Esophagus mucosa (tissue), 1 donor: ENCODE measurements at regions not wholly inside any gene's neighbourhood (a gene's known extent, or its start where the extent isn't known, plus 50 kb on each side); places are given as distances from the start of the nearest gene placed in this dataset.

Source experiments
- ATAC-seq: fragments of 200-7000 bp; cut with Tn5 transposase; one replicate; pipeline ENCODE4 v1.9.1; 2020
- donor health status: DM: yes; HTN: yes; CAD: no.

DNA sequence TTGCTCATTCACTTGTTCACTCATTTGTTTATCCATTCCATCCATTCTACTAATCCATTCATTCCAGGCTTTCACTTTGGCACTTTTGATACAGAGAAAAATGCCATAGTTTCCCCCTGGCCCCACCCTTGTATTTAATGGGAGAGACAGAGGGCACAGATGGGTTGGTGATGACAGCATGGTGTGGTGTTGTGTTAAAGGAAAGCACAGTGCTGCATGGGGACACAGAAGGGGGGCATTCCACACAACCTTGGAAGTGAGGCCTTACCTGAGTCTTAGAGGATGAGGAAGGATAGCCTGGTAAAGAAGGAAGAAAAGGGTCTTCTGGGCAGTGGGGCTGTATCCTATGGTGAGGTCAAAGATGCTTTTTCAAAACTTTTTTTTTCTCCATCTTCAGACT is 248.5 kb upstream of the C11orf87 start:
- no peak for ATAC-seq

DNA sequence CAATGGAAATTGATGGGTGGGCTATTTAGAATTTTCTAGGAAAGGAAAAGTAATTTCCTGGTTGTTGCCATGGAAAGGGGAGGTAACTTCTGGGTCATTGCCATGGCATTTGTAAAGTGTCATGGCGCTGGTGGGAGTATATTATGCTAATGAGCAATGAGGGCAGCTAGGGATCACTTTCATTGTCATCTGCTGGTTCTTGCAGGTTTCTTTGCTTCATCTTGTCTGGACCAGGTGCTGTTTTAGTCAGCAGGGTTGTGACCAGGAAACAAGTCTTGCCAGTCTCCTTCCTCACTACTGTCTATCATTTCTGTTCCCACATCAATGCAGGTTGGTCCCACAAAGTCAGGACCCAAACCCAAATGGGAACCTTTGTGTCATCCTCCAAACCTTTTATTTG is 237.6 kb upstream of the C11orf87 start:
- ATAC-seq, result peak; percentile 55

DNA sequence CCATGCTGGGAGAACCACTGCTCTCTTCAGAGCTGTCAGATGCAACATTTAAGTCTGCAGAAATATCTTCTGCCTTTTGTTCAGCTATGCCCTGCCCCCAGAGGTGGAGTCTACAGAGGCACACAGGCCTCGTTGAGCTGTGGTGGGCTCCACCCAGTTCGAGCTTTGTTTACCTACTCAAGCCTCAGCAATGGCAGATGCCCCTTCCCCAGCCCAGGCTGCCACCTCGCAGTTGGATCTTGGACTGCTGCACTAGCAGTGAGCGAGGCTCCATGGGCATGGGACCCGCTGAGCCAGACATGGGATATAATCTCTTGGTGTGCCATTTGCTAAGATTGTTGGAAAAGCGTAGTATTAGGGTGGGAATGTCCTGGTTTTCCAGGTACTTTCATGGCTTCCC is 229.1 kb upstream of the C11orf87 start:
- no peak for ATAC-seq

DNA sequence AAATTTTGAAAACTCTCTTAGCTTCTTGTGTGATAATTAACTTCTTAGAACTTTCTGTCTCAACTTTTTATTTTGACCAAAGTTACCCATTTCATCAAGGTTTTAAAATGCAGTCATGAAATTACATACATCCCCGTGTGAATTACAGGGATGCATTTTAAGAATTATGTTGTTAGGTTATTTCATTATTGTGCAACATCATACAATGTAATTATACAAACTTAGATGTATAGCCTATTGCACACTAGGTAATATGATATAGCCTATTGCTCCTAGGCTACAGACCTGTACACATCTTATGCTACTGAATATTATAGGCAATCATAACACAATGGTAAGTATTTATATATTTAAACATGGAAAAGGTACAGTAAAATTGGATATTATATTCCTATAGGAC is 228.1 kb upstream of the C11orf87 start:
- ATAC-seq, result no peak

DNA sequence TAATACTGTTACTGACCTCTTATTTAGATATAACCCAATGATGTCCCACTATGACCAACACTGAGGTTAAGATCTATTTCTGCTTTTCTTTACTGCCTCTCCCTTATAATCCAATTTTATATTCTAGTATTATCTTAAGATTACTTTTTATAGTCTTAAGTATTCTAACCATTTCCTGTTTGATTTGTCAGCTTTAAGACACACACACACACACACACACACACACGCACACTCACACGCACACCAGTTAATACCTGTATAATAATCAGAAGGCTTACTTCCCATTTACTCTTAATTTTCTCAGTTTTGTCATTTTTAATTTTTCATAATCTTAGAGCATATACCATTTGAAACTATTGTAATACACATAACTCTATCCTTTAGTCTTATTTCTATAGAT is 226.0 kb upstream of the C11orf87 start:
- ATAC-seq, result no peak

DNA sequence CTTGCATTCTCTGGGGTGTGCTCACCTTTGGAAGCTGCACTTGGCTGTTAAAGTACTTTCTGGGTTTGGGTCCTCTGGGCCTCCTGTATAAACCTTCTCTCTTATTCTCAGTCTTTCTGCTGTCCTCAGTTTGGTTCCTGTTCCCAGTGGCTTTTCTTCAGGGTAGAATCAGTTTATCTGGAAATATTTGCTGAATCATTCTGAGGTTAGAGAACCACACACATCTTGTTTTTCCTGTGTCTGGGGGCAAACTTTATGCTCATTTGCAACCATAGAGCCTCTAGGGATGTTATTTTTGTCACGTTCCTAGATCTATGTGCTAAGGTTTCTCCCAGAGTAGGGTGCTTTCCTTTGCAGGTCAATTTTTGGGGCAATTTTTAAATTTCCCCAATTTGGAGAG is 224.3 kb upstream of the C11orf87 start:
- ATAC-seq, result no peak

DNA sequence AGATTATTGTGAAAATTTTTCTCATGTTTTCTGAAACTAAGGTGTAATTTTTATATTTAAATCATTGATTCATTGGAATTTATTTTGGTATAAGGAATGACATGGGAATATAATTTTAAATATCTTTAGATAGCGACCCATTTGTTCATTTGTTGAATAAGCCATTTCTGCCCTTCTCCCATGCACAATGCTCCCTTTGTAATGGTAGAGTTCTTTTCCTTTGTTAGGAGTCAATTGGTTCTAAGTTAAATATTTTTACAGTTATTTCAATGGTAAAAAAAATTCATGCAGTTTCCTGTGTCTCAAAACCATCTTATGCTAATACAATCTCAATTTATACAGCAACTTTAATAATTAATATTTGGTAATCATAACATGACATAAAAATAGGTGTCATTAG is 218.8 kb upstream of the C11orf87 start:
- no peak for ATAC-seq

DNA sequence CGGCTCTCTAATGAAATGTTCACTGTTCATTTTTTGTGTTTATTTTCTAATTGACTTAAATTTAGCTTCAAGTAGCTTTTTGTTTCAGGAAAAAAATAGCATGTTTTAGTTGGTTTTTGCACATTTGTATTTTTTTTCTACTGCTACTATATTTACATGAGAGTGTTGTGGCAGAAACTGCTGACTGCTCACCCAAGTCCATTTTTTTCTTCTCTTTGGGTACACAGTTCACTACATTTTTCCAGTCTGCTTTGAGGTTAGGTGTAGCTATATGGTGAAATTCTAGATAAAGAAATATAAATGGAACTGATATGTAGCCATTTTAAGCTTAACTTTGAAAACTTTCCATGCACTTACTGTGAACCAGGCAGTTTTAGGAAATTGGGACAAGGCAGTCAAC is 216.7 kb upstream of the C11orf87 start:
- ATAC-seq, result no peak

DNA sequence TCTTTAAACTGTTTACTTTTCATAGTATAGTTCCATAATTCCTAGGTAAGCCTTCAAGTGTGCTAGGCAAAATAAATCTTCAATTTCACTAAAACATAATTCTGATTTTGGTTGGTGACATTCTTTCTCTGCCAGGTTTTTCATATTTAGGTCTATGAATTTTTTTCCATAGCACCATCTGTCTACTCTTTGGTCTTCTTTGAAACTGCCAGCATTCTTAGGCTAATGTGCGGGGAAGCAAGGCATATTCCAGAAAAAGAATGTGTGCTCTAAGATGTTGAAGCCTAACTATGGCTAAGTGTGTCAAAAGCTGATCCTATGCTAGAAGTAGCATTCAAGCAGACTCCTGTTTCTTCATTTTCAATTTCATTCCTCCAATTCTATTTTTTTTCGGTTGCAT is 213.9 kb upstream of the C11orf87 start:
- ATAC-seq, result no peak

DNA sequence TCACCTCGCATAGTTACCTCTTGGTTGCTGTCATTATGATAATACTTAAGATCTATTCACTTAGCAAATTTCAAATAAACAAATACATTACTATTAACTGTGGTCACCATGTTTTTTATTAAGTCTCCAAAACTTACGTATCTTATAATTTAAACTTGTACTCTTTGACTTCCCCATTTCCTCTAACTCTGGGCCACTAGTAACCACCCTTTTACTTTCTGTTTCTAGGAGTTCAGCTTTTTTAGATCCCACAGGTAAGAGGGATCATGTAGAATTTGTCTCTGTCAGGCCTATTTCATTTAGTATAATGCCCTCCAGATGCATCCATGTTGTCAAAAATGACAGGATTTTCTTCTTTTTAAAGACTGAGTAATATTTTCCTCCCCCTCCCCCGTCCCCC is 212.4 kb upstream of the C11orf87 start:
- ATAC-seq, result no peak

DNA sequence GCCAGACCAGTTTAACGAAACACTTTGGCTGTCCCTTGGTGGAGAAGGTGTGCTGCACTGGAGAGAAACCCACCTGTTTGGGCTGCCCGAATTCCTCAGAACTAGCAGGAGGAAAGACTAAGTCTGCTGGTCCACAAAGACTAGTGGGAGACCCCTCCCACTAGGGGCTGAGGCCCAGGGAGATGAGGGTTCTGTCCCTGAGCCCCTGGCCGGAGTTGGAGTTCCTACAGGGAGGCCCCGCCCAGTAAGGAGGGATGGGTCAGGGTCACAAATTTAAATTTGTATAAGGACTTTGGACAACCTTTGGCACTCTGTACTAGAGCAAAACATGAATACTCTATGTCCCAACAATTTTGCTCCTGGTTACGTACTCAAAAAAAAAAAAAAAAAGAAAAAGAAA is 200.8 kb upstream of the C11orf87 start:
- ATAC-seq, result no peak

DNA sequence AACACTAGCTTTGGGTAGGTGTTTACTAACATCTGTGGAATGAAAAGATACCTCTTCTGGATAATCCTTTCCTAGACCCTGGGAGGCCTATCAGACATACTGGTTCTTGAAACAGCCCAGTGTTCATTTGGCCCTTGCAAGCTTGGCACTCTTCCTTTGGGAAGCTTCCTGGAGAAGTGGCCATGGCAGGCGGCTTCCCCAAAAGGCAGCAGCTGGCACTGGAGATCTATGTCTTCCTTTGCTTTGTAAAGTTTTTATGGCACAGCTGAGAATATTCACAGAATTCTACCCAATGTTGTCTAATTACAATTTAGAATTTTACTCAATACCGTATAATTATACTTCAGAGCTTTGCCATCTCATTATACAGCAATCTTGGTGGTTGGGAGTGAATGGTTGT is 199.2 kb upstream of the C11orf87 start:
- ATAC-seq, result no peak

DNA sequence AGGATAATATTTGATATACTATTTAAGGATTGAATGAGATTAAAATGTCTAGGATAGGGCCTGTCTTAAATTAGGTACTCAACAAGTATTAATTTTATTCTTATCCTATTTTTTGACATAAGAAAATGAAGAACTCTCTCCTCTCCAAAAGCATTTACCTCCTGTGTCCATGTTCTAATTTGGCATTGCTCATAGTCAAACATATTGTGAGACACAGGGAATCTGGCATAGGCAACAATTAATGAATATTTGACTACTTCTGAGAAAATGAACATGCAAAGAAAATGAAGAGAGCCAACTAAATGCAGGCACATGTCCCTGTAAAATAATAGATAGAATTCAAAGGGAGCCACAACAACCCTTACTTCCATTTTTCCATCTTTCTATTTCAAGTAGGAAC is 198.5 kb upstream of the C11orf87 start:
- no peak for ATAC-seq

DNA sequence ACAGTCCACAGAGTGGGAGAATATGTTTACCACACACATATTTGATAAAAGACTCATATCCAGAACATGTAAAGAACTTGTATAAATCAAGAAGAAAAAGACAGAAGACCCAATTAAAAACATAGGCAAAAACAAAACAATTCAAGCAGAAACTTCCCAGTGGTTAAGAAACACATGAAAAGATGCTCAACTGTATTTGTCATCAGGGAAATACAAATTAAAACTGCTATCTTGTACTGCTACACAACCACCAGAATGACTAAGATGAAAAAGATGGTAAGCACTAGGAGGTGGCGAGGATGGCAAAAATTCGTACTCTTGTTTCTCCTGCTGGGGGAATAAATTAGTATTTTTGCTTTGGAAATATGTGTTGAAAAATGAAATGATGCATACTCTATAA is 192.3 kb upstream of the C11orf87 start:
- ATAC-seq, result no peak

DNA sequence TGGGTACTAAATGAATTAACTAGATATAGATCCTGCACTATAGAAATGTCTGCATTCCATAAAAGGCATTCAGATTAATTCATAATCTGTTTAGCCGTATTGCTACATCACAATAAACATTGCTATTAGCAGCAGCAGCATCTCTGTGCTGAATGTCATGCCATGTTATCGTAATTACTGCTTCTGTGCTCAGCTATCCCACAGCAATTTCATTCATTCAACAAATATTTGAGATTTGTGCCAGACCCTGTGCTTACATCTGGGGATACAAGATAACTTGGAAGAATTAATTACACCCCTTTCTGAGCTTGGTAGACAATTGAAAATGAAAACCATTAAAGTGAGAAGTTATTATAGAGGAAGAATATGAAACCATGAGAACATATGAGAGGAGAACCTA is 185.8 kb upstream of the C11orf87 start:
- no peak for ATAC-seq

DNA sequence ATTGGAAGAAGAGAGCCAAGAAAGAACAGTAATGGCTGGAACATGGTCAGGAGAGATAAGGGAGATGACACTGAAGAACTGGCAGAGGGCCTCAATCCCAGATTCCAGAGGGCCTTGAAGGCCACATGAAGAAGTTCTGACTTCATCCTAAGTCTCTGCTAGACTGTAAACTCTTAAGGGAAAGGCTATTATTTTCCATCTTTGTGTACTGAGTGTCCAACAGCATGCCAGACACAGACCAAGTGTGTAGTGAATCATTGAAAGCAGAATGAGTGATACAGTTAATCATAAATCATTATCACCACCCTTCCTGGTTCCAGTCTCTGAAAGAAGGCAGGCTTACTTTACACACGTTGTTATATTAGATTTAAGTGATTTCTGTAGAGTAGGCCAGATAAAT is 185.3 kb upstream of the C11orf87 start:
- ATAC-seq, result peak; percentile 26

DNA sequence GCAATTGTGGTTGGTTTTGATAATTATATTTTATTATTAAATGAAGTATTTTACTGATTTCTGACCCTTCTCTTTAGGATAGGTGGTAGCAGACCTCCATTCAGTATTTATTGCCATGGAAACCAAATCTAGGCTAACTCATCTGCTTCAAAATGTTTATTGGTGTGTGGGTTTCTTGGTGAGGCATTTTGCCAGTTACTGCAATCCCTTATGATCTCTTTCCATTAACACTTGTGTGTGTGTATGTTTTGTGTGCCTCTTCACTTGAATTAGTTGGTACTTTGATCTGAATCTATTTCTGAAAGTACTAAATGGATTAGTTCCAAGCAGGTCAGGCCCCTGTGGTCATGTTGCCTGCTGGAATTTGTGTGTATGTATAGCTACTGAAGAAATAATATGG is 184.4 kb upstream of the C11orf87 start:
- no peak for ATAC-seq

DNA sequence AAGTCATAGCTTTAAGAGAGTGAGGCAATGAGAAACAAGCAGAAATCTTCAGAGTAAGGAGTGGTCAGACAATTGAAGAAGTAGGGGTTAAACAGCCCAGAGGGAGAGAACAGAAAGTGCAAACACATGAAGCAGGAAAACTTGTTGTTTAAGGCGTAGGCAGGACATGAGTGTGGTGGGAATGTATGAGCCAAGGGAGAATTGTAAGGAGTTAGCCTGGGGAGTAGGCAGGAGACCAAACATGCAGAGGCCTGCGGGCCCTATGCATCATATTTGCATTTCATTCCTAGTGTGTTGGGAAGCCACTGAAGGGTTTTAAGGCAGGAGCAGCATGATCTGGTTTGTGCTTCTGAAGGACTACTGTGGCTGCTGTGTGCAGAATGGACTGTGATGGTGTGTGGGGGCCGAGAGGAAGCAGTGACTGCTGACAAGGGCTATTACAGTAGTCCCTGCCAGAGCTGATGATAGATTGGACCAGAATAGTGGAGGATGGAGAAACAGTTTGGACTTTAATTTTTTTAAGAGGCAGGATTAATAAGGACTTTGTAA is 179.9 kb upstream of the C11orf87 start:
- ATAC-seq, result peak; percentile 99

DNA sequence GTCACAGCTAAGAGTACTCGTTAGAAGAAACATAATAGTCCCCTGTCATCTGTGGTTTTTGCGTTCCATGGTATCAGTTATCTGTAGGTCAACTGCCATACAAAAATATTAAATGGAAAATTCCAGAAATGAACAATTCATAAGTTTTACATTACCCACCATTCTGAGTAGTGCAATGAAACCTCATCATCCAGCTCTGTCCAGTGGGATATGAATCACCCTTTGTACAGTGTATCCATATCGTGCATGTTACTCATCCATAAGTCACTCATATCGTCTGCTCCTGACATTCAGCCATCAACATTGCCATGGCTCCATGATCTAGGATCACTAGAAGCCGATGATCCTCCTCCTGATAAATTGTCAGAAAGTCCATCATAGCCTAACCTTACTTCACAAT is 174.9 kb upstream of the C11orf87 start:
- no peak for ATAC-seq

DNA sequence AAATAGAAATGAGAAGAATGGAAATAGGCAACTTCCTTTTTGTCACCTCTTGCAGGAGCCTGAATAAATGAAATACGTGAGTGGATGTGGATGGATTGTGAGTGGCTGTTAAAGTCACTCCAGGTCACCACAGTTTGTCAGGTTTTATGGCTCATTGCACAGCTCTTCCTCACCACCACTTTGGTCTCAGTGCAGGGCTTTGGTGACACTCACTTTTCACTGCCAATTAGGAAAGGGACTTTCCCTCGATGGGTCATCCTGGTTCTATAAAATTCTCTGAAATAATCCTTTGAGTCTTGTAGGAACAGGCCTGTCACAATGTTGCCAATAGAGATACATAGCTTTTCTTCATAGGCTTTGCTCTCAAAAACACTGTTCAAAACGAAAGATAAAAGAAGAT is 172.4 kb upstream of the C11orf87 start:
- peak; percentile 58 for ATAC-seq

DNA sequence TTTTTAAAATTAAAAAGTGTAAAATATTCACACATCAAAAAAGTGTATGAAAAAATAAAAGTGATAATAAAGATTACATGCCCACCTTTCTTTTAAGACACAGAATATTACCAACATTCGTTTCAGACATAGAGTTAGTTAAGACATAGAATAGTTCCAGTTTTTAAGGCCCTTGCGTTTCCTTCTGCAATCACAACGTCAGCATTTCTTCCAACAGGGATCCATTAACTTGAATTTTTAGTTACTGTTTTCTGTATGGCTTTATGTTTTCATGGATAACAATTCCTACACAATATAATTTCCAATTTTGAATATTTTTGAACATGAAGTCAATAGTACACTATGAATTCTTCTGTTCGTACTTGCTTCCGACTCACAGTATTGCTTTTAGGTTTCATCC is 170.8 kb upstream of the C11orf87 start:
- ATAC-seq, result no peak

DNA sequence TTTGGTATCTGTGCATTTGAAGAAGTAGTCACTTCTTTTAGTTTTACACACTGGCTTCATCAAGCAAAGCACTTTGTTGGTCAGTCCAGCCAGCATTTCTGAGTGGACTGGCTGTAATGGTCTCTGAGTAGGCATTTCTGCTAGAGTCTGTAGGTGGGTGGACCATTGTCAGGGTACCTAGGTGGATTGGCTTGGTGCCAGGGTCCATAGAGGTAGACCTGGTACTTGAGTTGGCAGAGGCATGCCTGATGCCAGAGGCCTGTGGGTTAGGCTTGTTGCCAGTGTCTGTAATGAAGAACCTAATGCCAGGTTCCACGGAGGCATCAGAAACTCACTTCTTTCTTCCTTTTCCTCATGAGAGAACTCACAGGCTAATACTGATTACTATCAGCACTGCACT is 157.9 kb upstream of the C11orf87 start:
- ATAC-seq, result no peak

DNA sequence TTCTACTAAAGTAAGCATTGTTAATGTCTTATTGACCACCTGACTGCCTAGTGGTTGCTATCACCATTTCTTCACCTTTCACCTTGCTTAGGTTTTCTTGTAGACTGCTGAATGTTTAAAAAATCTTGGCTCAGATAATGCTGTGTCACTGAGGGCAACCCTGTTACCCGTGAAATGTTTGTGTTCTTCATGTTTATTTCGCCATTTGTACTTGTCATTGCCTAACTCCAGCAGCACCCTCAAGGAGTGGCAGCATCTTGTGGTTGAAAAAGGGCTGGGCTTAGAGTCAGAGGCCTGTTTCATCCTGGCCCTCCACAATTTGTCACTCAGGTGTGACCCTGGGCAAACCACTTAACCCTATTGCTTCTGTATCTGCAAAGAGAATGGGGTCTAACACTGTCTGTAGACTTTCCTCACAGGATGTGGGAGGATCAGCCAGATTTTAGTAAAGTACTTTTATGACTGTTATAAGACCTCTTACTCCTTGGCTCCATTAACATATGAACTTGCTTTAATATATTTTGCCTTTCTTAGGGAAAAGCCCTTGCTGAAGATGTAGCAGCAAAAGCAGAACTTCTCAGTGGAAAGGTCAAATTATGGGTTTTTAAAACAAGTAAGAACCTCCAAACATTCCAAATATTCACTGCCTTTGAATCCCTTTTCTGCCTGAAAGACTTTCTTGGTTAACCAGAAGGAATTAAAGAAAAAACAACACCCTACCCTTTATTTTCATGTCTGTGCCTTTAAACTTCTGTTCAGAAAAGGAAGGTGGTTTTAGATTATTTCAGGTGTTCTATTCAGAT is 154.5 kb upstream of the C11orf87 start:
- ATAC-seq, result peak; percentile 96

DNA sequence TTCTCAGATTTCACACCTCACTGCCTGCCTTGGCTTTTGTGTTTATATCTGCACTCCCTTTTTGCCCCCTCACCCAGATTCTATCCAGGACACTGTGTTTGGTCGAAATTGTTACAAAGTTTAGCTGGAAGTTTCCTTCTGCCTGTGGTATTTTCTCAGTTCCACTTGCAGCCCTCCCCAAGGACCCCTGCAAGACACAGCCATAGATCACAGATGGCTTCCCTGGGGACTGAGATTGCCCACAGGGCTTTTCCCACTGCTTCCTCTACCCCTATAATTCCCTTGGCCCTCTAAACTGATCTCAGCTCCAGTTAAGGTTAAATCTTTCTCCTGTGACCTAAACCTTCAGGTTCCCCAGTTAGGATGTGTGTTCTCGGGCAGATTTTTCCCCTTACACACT is 146.1 kb upstream of the C11orf87 start:
- ATAC-seq, result no peak

DNA sequence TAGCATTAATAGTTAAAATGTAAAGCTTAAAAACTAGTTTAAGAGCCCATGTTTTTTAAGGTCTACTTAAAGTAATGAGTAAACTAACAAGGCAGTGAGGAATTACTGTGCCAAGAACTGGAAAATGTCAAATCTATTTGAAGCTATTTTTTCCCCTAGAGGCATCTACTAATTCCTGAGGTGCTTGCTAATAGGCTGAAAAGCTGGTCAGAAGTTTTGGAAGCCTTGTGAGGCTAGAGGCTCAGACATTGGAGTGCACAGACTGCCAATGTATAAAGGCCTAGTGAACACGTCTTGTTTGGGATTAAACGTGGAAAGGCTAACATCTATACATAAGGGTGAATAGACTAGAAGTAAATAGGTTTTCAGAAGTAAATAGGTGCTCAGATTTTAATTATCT is 136.5 kb upstream of the C11orf87 start:
- ATAC-seq, result no peak
